Kidney epithelial cell (primary cell): ENCODE measurements at regions not wholly inside any gene's neighbourhood (a gene's known extent, or its start where the extent isn't known, plus 50 kb on each side); places are given as distances from the start of the nearest gene placed in this dataset.

Experiments used
- DNase-seq: peaks from one replicate; pipeline ENCODE4 v3.0.0-alpha.2; 2010; ENCODE audit warnings: low read depth
- H3K27me3 ChIP-seq: 2 replicates; pipeline ENCODE4 v1.6.0; 2011; ENCODE audit warnings: low read length; ENCODE audit not compliant: control insufficient read depth, insufficient read depth
- H3K36me3 ChIP-seq: 2 replicates; pipeline ENCODE4 v1.5.1; 2011; ENCODE audit warnings: low read length; ENCODE audit not compliant: control insufficient read depth, insufficient read depth
- H3K4me3 ChIP-seq: 2 replicates; pipeline ENCODE4 v1.5.1; 2011; ENCODE audit warnings: low read depth, mild to moderate bottlenecking, control low read depth, low read length
- CTCF ChIP-seq: IDR thresholded peaks from 2 replicates; pipeline ENCODE4 v1.5.1; 2011; ENCODE audit warnings: mild to moderate bottlenecking, moderate library complexity, low read length, control low read depth, inconsistent platforms; ENCODE audit not compliant: insufficient read depth, poor library complexity, severe bottlenecking

- Histone ChIP-seq H3K27me3 (no peaks in the 10 kb centered on the region), H3K36me3 (no peaks in the 10 kb centered on the region), H3K4me3 (no peak overlapping the region)
- TF ChIP-seq CTCF: no peak
- no peak for DNase-seq
Measured at GRCh38 chr9:81822967-81823366, 105.3 kb upstream of the SPATA31D4 start.

- no peak for DNase-seq
- no peak for TF ChIP-seq CTCF
- Histone ChIP-seq H3K36me3 (no peaks in the 10 kb centered on the region), H3K27me3 (no peaks in the 10 kb centered on the region), H3K4me3 (no peak overlapping the region)
Measured at GRCh38 chr9:81823672-81824554, 104.3 kb upstream of the SPATA31D4 start.

- peak; percentile 41 for DNase-seq
- Histone ChIP-seq H3K4me3 (no peak overlapping the region), H3K36me3 (no peaks in the 10 kb centered on the region), H3K27me3 (no peaks in the 10 kb centered on the region)
- TF ChIP-seq CTCF: no peak
Measured at GRCh38 chr9:81824802-81825730, 103.2 kb upstream of the SPATA31D4 start.

GRCh38 chr9:81825846-81826516 is 102.2 kb upstream of the SPATA31D4 start:
- TF ChIP-seq CTCF: no peak
- Histone ChIP-seq H3K36me3 (no peaks in the 10 kb centered on the region), H3K4me3 (no peak overlapping the region), H3K27me3 (no peaks in the 10 kb centered on the region)
- DNase-seq: peak; percentile 78

- no peak for DNase-seq
- Histone ChIP-seq H3K36me3 (no peaks in the 10 kb centered on the region), H3K27me3 (no peaks in the 10 kb centered on the region), H3K4me3 (no peak overlapping the region)
- no peak for TF ChIP-seq CTCF
Measured at GRCh38 chr9:81826517-81826906, 101.7 kb upstream of the SPATA31D4 start.
